GM23338 (cell line): ENCODE measurements at regions not wholly inside any gene's neighbourhood (a gene's known extent, or its start where the extent isn't known, plus 50 kb on each side); places are given as distances from the start of the nearest gene placed in this dataset.

ENCODE experiments used
- CREB1 ChIP-seq: fragments of 250-450 bp; sonication (Bioruptor Pico); IDR thresholded peaks from 2 replicates; pipeline ENCODE4 v1.5.0; 2020; ENCODE audit warnings: low read depth, mild to moderate bottlenecking, moderate library complexity
- EZH2 ChIP-seq: fragments of 200-600 bp; sonication (generic); IDR thresholded peaks from one replicate; pipeline ENCODE4 v1.8.0; 2017; ENCODE audit warnings: antibody characterized with exemption, mild to moderate bottlenecking, low read depth; ENCODE audit not compliant: unreplicated experiment
- EZH2phosphoT487 ChIP-seq: fragments of 200-600 bp; sonication (generic); IDR thresholded peaks from one replicate; pipeline ENCODE4 v1.8.1; 2018; ENCODE audit warnings: antibody characterized with exemption; ENCODE audit not compliant: unreplicated experiment
- JUNB ChIP-seq: IDR thresholded peaks from one replicate; pipeline ENCODE4 v1.6.1; 2016; ENCODE audit warnings: antibody characterized with exemption; ENCODE audit not compliant: unreplicated experiment
- NANOG ChIP-seq: IDR thresholded peaks from 2 replicates; pipeline ENCODE4 v1.6.1; 2016; ENCODE audit warnings: antibody characterized with exemption, borderline replicate concordance
- POLR2AphosphoS5 ChIP-seq: IDR thresholded peaks from 2 replicates; pipeline ENCODE4 v1.6.1; 2016; ENCODE audit warnings: antibody characterized with exemption, low read depth
- STAT1 ChIP-seq: IDR thresholded peaks from one replicate; pipeline ENCODE4 v1.6.1; 2016; ENCODE audit warnings: antibody characterized with exemption; ENCODE audit not compliant: unreplicated experiment
- ZNF114 ChIP-seq: fragments of 250-450 bp; sonication (Bioruptor Pico); IDR thresholded peaks from 2 replicates; pipeline ENCODE4 v1.5.0; 2020; ENCODE audit warnings: mild to moderate bottlenecking, moderate library complexity
- ZNF331 ChIP-seq: fragments of 250-450 bp; sonication (Bioruptor Pico); IDR thresholded peaks from 2 replicates; pipeline ENCODE4 v1.5.0; 2020; ENCODE audit warnings: low read depth, mild to moderate bottlenecking, moderate library complexity
- TF ChIP-seq, protein P1 (sequence below), 2 experiments: fragments of 200-600 bp in 1 of 2; sonication (generic) in 1 of 2; conservative IDR thresholded peaks; 2 replicates each; pipeline versions ENCODE4 v1.5.1 to v1.6.1; 2016 to 2017; ENCODE audit warnings: antibody characterized with exemption in 2 of 2, low read depth in 2 of 2, mild to moderate bottlenecking in 2 of 2, moderate library complexity in 1 of 2
- TF ChIP-seq, protein P2 (sequence below): IDR thresholded peaks from one replicate; pipeline ENCODE4 v1.6.1; 2018; ENCODE audit warnings: antibody characterized with exemption; ENCODE audit not compliant: unreplicated experiment
- TF ChIP-seq, protein P3 (sequence below): IDR thresholded peaks from 2 replicates; pipeline ENCODE4 v1.6.1; 2016; ENCODE audit warnings: antibody characterized with exemption

DNA sequence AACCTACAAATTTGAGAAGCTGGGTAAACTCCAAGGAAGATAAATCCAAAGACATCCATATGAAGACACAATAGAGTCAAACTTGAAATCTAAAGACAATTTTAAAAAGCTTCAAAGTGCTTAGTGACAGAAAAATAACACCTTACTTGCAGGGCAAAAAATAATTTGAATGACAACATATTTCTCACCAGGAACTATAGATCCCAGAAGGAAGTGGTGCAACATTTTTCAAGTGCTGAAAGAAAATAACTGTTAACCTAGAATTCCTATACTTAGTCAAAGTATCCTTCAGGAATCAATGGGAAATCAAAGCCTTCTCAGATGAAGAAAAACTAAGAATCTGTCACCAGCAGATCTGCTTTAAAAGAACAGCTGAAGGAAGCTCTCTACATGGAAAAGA, 184.4 kb downstream of the HLX start:
- TF ChIP-seq, protein P1, sequence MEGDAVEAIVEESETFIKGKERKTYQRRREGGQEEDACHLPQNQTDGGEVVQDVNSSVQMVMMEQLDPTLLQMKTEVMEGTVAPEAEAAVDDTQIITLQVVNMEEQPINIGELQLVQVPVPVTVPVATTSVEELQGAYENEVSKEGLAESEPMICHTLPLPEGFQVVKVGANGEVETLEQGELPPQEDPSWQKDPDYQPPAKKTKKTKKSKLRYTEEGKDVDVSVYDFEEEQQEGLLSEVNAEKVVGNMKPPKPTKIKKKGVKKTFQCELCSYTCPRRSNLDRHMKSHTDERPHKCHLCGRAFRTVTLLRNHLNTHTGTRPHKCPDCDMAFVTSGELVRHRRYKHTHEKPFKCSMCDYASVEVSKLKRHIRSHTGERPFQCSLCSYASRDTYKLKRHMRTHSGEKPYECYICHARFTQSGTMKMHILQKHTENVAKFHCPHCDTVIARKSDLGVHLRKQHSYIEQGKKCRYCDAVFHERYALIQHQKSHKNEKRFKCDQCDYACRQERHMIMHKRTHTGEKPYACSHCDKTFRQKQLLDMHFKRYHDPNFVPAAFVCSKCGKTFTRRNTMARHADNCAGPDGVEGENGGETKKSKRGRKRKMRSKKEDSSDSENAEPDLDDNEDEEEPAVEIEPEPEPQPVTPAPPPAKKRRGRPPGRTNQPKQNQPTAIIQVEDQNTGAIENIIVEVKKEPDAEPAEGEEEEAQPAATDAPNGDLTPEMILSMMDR (conservative IDR thresholded peaks at IDR 0.05; ENCODE audit: low read depth in 2 of 2): no peak
- TF ChIP-seq EZH2 (no peak), POLR2AphosphoS5 (no peak), JUNB (no peak), STAT1 (no peak), ZNF114 (CRISPR knock-in tag) (no peak), CREB1 (no peak), ZNF331 (CRISPR knock-in tag) (no peak), EZH2phosphoT487 (no peak), NANOG (no peak)
- TF ChIP-seq, protein P2, sequence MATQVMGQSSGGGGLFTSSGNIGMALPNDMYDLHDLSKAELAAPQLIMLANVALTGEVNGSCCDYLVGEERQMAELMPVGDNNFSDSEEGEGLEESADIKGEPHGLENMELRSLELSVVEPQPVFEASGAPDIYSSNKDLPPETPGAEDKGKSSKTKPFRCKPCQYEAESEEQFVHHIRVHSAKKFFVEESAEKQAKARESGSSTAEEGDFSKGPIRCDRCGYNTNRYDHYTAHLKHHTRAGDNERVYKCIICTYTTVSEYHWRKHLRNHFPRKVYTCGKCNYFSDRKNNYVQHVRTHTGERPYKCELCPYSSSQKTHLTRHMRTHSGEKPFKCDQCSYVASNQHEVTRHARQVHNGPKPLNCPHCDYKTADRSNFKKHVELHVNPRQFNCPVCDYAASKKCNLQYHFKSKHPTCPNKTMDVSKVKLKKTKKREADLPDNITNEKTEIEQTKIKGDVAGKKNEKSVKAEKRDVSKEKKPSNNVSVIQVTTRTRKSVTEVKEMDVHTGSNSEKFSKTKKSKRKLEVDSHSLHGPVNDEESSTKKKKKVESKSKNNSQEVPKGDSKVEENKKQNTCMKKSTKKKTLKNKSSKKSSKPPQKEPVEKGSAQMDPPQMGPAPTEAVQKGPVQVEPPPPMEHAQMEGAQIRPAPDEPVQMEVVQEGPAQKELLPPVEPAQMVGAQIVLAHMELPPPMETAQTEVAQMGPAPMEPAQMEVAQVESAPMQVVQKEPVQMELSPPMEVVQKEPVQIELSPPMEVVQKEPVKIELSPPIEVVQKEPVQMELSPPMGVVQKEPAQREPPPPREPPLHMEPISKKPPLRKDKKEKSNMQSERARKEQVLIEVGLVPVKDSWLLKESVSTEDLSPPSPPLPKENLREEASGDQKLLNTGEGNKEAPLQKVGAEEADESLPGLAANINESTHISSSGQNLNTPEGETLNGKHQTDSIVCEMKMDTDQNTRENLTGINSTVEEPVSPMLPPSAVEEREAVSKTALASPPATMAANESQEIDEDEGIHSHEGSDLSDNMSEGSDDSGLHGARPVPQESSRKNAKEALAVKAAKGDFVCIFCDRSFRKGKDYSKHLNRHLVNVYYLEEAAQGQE: no peak
- TF ChIP-seq, protein P3, sequence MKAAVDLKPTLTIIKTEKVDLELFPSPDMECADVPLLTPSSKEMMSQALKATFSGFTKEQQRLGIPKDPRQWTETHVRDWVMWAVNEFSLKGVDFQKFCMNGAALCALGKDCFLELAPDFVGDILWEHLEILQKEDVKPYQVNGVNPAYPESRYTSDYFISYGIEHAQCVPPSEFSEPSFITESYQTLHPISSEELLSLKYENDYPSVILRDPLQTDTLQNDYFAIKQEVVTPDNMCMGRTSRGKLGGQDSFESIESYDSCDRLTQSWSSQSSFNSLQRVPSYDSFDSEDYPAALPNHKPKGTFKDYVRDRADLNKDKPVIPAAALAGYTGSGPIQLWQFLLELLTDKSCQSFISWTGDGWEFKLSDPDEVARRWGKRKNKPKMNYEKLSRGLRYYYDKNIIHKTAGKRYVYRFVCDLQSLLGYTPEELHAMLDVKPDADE: no peak
